ENCODE measurements at regions not wholly inside any gene's neighbourhood (a gene's known extent, or its start where the extent isn't known, plus 50 kb on each side); places are given as distances from the start of the nearest gene placed in this dataset.

- Histone ChIP-seq H3K27me3 (no peaks in the 10 kb centered on the region), H3K4me1 (no peaks in the 10 kb centered on the region), H3K4me3 (no peak overlapping the region), H3K27ac (no peak overlapping the region), H3K36me3 (no peaks in the 10 kb centered on the region), H3K9me3 (no peaks in the 10 kb centered on the region)
- no peak for TF ChIP-seq CTCF (IDR thresholded peaks at IDR 0.05)
- no peak for DNase-seq
- intact Hi-C loops (cut with DNase I; ENCODE audit: low total_unique reads) = no loop called here
Measured at GRCh38 chr5:68872088-68872839, 221.6 kb upstream of the SLC30A5 start.

- no peaks in the 10 kb centered on the region for H3K4me1 ChIP-seq
- H3K4me3 ChIP-seq = no peak overlapping the region
- no peak overlapping the region for H3K27ac ChIP-seq
- intact Hi-C loops (cut with DNase I; ENCODE audit: low total_unique reads) = no loop called here
- no peak for TF ChIP-seq CTCF (IDR thresholded peaks at IDR 0.05)
- no peaks in the 10 kb centered on the region for H3K9me3 ChIP-seq
- H3K27me3 ChIP-seq = no peaks in the 10 kb centered on the region
- no peaks in the 10 kb centered on the region for H3K36me3 ChIP-seq
- DNase-seq = no peak
Measured at GRCh38 chr5:68873198-68873597, 220.6 kb upstream of the SLC30A5 start.

- Histone ChIP-seq H3K9me3 (no peaks in the 10 kb centered on the region), H3K27me3 (no peaks in the 10 kb centered on the region), H3K36me3 (no peaks in the 10 kb centered on the region), H3K4me1 (no peaks in the 10 kb centered on the region), H3K4me3 (no peak overlapping the region), H3K27ac (no peak overlapping the region)
- no peak for DNase-seq
- TF ChIP-seq CTCF (IDR thresholded peaks at IDR 0.05) = no peak
- intact Hi-C loops (cut with DNase I; ENCODE audit: low total_unique reads) = no loop called here
Measured at GRCh38 chr5:68875351-68875750, 218.5 kb upstream of the SLC30A5 start.

GRCh38 chr5:68883436-68883835 lies 210.4 kb upstream of the SLC30A5 start:
- TF ChIP-seq CTCF (IDR thresholded peaks at IDR 0.05) = no peak
- no peaks in the 10 kb centered on the region for H3K36me3 ChIP-seq
- H3K9me3 ChIP-seq = no peaks in the 10 kb centered on the region
- no peaks in the 10 kb centered on the region for H3K27me3 ChIP-seq
- intact Hi-C loops (cut with DNase I; ENCODE audit: low total_unique reads) = no loop called here
- H3K4me3 ChIP-seq = no peak overlapping the region
- H3K27ac ChIP-seq = no peak overlapping the region
- DNase-seq = no peak
- no peaks in the 10 kb centered on the region for H3K4me1 ChIP-seq

GRCh38 chr5:68884144-68884754 lies 209.6 kb upstream of the SLC30A5 start:
- no peak overlapping the region for H3K27ac ChIP-seq
- H3K36me3 ChIP-seq = no peaks in the 10 kb centered on the region
- DNase-seq = no peak
- H3K27me3 ChIP-seq = no peaks in the 10 kb centered on the region
- intact Hi-C loops (cut with DNase I; ENCODE audit: low total_unique reads) = no loop called here
- H3K4me3 ChIP-seq = no peak overlapping the region
- no peaks in the 10 kb centered on the region for H3K9me3 ChIP-seq
- TF ChIP-seq CTCF (IDR thresholded peaks at IDR 0.05) = no peak
- H3K4me1 ChIP-seq = no peaks in the 10 kb centered on the region
